OCI-LY1 (cell line): ENCODE measurements at regions not wholly inside any gene's neighbourhood (a gene's known extent, or its start where the extent isn't known, plus 50 kb on each side); places are given as distances from the start of the nearest gene placed in this dataset.

Source experiments
- CTCF ChIP-seq: fragments of 200-600 bp; sonication (generic), shearing (Covaris generic); IDR thresholded peaks from 2 replicates; pipeline ENCODE4 v1.5.1; 2017; ENCODE audit warnings: mild to moderate bottlenecking, antibody characterized with exemption, low read length, moderate library complexity, mixed read lengths
- EZH2 ChIP-seq: fragments of 200-600 bp; sonication (generic), shearing (Covaris generic); IDR thresholded peaks from 2 replicates; pipeline ENCODE4 v1.8.0; 2017; ENCODE audit warnings: borderline replicate concordance, mixed run types, mild to moderate bottlenecking, antibody characterized with exemption, low read length, moderate library complexity, mixed read lengths

DNA sequence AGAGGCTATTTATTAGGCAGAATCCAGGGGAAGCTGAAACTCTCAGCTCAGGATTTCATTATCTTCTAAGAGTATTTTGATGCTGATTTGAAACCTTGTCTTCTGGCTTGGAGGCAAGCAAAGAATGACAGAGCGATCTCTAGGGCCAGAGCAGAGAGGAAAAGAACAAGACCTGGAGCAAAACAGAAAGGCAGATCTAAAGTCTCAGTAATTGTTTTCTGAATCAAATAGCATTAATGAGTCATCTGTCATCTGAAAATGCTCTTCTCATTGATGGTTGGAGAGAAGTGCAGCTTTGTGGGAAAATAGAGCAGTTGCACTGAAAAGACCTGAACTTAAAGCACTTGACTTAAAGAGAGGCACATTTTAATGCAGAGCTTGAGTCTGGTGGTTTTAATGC, 385.9 kb downstream of the RAP2B start:
- TF ChIP-seq CTCF (no peak), EZH2 (no peak)
